ENCODE measurements at regions not wholly inside any gene's neighbourhood (a gene's known extent, or its start where the extent isn't known, plus 50 kb on each side); places are given as distances from the start of the nearest gene placed in this dataset.

GRCh38 chr12:67452119-67452805, 183.1 kb downstream of the CAND1 start:
- TF ChIP-seq ZNF274 (IDR thresholded peaks at IDR 0.05; ENCODE audit: low read depth, low read length) (no peak), EZH2phosphoT487 (IDR thresholded peaks at IDR 0.05; ENCODE audit: borderline replicate concordance) (no peak), SIN3A (IDR thresholded peaks at IDR 0.05; ENCODE audit: low read depth) (no peak)
- RAD21 ChIA-PET (ENCODE audit: low non-redundant PET in 1 of 2, low total read pairs in 2 of 2, uncharacterized antibody in 2 of 2, unreplicated experiment in 2 of 2): no interaction called here
- no peak overlapping the region for H3K27ac ChIP-seq (ENCODE audit: low read depth, low read length)
- no peak for DNase-seq (ENCODE audit: low read depth, low spot score)
- intact Hi-C loops (cut with micrococcal nuclease): no loop called here
- H3K9me2 ChIP-seq (ENCODE audit: insufficient read depth): no peaks in the 10 kb centered on the region
- POLR2A ChIA-PET: no interaction called here
- H3K27me3 ChIP-seq (ENCODE audit: insufficient read depth, low read length): no peaks in the 10 kb centered on the region
- no peaks in the 10 kb centered on the region for H3K9me3 ChIP-seq (ENCODE audit: control insufficient read depth in 1 of 2, insufficient read depth in 1 of 2, low read depth in 1 of 2, low read length in 2 of 2)
- CTCF ChIA-PET: no interaction called here
- H3K36me3 ChIP-seq (ENCODE audit: control insufficient read depth in 1 of 2, insufficient read depth in 2 of 2, low read length in 2 of 2): no peaks in the 10 kb centered on the region
- BruUV-seq (replicated peaks): no TSS peak
- no peak overlapping the region for H2AFZ ChIP-seq (ENCODE audit: low read depth, low read length, poor library complexity, severe bottlenecking)
- no peak overlapping the region for H3K4me3 ChIP-seq (replicated peaks in 1 of 2; ENCODE audit: low read depth in 1 of 2, low read length in 2 of 2)
- H3K4me2 ChIP-seq (ENCODE audit: low read length): no peak overlapping the region
- no peaks in the 10 kb centered on the region for H4K20me1 ChIP-seq (ENCODE audit: insufficient read depth)
- no peak overlapping the region for H3K9ac ChIP-seq (ENCODE audit: low read length)
- H3K4me1 ChIP-seq (ENCODE audit: control insufficient read depth in 1 of 2, insufficient read depth in 2 of 2, low read length in 2 of 2): no peaks in the 10 kb centered on the region
- no peaks in the 10 kb centered on the region for H3K79me2 ChIP-seq (ENCODE audit: insufficient read depth, low read length)
- ATAC-seq: no peak

GRCh38 chr12:67453191-67453590, 184.0 kb downstream of the CAND1 start:
- no peaks in the 10 kb centered on the region for H3K27me3 ChIP-seq (ENCODE audit: insufficient read depth, low read length)
- no peak overlapping the region for H3K4me2 ChIP-seq (ENCODE audit: low read length)
- ChIA-PET POLR2A (no interaction called here), CTCF (no interaction called here), RAD21 (ENCODE audit: low non-redundant PET in 1 of 2, low total read pairs in 2 of 2, uncharacterized antibody in 2 of 2, unreplicated experiment in 2 of 2) (no interaction called here)
- no peak for DNase-seq (ENCODE audit: low read depth, low spot score)
- no peak overlapping the region for H3K9ac ChIP-seq (ENCODE audit: low read length)
- TF ChIP-seq EZH2phosphoT487 (IDR thresholded peaks at IDR 0.05; ENCODE audit: borderline replicate concordance) (no peak), ELF1 (IDR thresholded peaks at IDR 0.05; ENCODE audit: borderline replicate concordance, low read depth) (no peak), POLR2AphosphoS5 (IDR thresholded peaks at IDR 0.05; ENCODE audit: low read depth, low read length) (no peak), TCF7L2 (IDR thresholded peaks at IDR 0.05; ENCODE audit: borderline replicate concordance, extremely low read depth, insufficient read depth, insufficient read length) (no peak), SRF (IDR thresholded peaks at IDR 0.05; ENCODE audit: low read depth) (no peak), ZFX (IDR thresholded peaks at IDR 0.05) (no peak), FOSL1 (IDR thresholded peaks at IDR 0.05; ENCODE audit: low read depth) (no peak), CBX3 (IDR thresholded peaks at IDR 0.05; ENCODE audit: low read depth) (no peak), JUND (IDR thresholded peaks at IDR 0.05) (no peak)
- BruUV-seq (replicated peaks): no TSS peak
- no peaks in the 10 kb centered on the region for H3K9me2 ChIP-seq (ENCODE audit: insufficient read depth)
- no peak overlapping the region for H3K27ac ChIP-seq (ENCODE audit: low read depth, low read length)
- no peak for ATAC-seq
- no peaks in the 10 kb centered on the region for H3K36me3 ChIP-seq (ENCODE audit: control insufficient read depth in 1 of 2, insufficient read depth in 2 of 2, low read length in 2 of 2)
- H3K79me2 ChIP-seq (ENCODE audit: insufficient read depth, low read length): no peaks in the 10 kb centered on the region
- intact Hi-C loops (cut with micrococcal nuclease): no loop called here
- H4K20me1 ChIP-seq (ENCODE audit: insufficient read depth): no peaks in the 10 kb centered on the region
- H2AFZ ChIP-seq (ENCODE audit: low read depth, low read length, poor library complexity, severe bottlenecking): no peak overlapping the region
- H3K4me1 ChIP-seq (ENCODE audit: control insufficient read depth in 1 of 2, insufficient read depth in 2 of 2, low read length in 2 of 2): no peaks in the 10 kb centered on the region
- H3K4me3 ChIP-seq (replicated peaks in 1 of 2; ENCODE audit: low read depth in 1 of 2, low read length in 2 of 2): no peak overlapping the region
- no peaks in the 10 kb centered on the region for H3K9me3 ChIP-seq (ENCODE audit: control insufficient read depth in 1 of 2, insufficient read depth in 1 of 2, low read depth in 1 of 2, low read length in 2 of 2)
